Kidney (tissue), 13 donors: ENCODE measurements at regions not wholly inside any gene's neighbourhood (a gene's known extent, or its start where the extent isn't known, plus 50 kb on each side); places are given as distances from the start of the nearest gene placed in this dataset.
"Not testable (repeated sequence)": the region's sequence is repeated elsewhere in the genome, so short reads cannot be mapped to it uniquely, and the experiment has no call there.

Source experiments
- DNase-seq, 5 donors: peaks; one replicate each; pipeline ENCODE4 v3.0.0-alpha.2; 2013 to 2020
- FAIRE-seq: peaks from 2 replicates; lab custom pipeline; 2012; peaks lifted over from hg19 to GRCh38; lab: Jason Lieb, UNC
- H3K27ac ChIP-seq, 2 donors: one replicate each; pipeline ENCODE4 v1.7.0; 2013; ENCODE audit warnings: low read depth in 2 of 2, low read length in 2 of 2, inconsistent platforms in 1 of 2
- H3K27me3 ChIP-seq: one replicate; pipeline ENCODE4 v1.7.1; 2013; ENCODE audit warnings: low read length, inconsistent platforms; ENCODE audit not compliant: control insufficient read depth, insufficient read depth
- H3K36me3 ChIP-seq, 3 donors: one replicate each; pipeline versions ENCODE4 v1.7.0 to v1.7.1; 2013; ENCODE audit warnings: low read length in 3 of 3, control low read depth in 1 of 3, inconsistent platforms in 1 of 3; ENCODE audit not compliant: insufficient read depth in 3 of 3, control insufficient read depth in 2 of 3
- H3K4me1 ChIP-seq, 3 donors: one replicate each; pipeline versions ENCODE4 v1.7.0 to v1.7.1; 2013; ENCODE audit warnings: low read length in 3 of 3, inconsistent platforms in 1 of 3, low read depth in 1 of 3; ENCODE audit not compliant: control insufficient read depth in 2 of 3, insufficient read depth in 2 of 3
- H3K4me3 ChIP-seq, 3 donors: one replicate each; pipeline versions ENCODE4 v1.7.0 to v1.8.1; 2013; ENCODE audit warnings: low read length in 3 of 3, control low read depth in 1 of 3, inconsistent platforms in 1 of 3
- H3K9ac ChIP-seq, 3 donors: one replicate each; pipeline versions ENCODE4 v1.7.0 to v1.7.1; 2013; ENCODE audit warnings: low read length in 3 of 3, control low read depth in 1 of 3, inconsistent platforms in 1 of 3
- H3K9me3 ChIP-seq, 3 donors: one replicate each; pipeline versions ENCODE4 v1.7.0 to v1.7.1; 2013; ENCODE audit warnings: low read length in 3 of 3, control low read depth in 1 of 3, inconsistent platforms in 1 of 3; ENCODE audit not compliant: control insufficient read depth in 2 of 3, insufficient read depth in 1 of 3
- CTCF ChIP-seq: IDR thresholded peaks from 3 replicates; pipeline ENCODE4 v1.5.1; 2012; ENCODE audit warnings: mild to moderate bottlenecking, moderate library complexity, borderline replicate concordance; ENCODE audit not compliant: insufficient read depth; ENCODE audit errors: extremely low read depth
- intact Hi-C: fragments of 100-400 bp; cut with DNase I; formaldehyde crosslinking; loops from one replicate; pipeline ENCODE4 v1.11.1; 2022
- donor health status: control.
- donor health status: control.
- donor health status: control.
- donor health status: control.
- donor health status: control.
- donor health status: DM: yes; HTN: yes; CAD: no.
- donor health status: Normal renal cell carcinoma (clear cell type).

DNA sequence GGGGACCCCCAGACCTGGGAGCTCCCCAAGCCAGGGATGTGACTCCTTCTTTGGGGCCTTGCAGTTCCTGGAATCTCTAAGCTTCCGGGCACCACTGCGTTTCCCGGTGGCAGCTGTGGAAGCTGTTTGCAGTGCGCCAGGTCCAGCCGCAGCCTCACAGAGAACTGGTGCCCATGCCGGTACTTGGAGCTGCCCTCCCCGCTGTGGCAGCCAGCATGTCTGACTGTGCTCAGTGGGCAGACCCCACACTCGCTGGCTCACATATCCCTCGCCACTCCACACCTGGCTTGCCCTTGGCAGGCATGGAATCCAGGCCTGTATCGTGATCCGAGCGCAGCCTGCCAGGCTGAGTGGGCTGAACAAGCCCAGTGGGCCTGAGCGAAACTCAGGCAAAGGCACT is 753.2 kb upstream of the PCDH20 start:
- Histone ChIP-seq H3K36me3 (no peaks in the 10 kb centered on the region), H3K27me3 (no peaks in the 10 kb centered on the region), H3K27ac (no peak overlapping the region), H3K9me3 (no peaks in the 10 kb centered on the region), H3K4me1 (no peaks in the 10 kb centered on the region), H3K4me3 (no peak overlapping the region), H3K9ac (no peak overlapping the region)
- DNase-seq: peak in 1 of 5 donors; percentile 38
- FAIRE-seq: no peak
- TF ChIP-seq CTCF: no peak
- intact Hi-C loops: no loop called here

- Histone ChIP-seq H3K27ac (no peak overlapping the region), H3K27me3 (no peaks in the 10 kb centered on the region), H3K4me1 (no peaks in the 10 kb centered on the region), H3K9ac (no peak overlapping the region), H3K36me3 (no peaks in the 10 kb centered on the region), H3K9me3 (no peaks in the 10 kb centered on the region), H3K4me3 (no peak overlapping the region)
- DNase-seq: peak in 1 of 5 donors; percentile 62
- no peak for FAIRE-seq
- no peak for TF ChIP-seq CTCF
- intact Hi-C loops: no loop called here
Measured at GRCh38 chr13:62167650-62168172, 752.1 kb upstream of the PCDH20 start.

DNA sequence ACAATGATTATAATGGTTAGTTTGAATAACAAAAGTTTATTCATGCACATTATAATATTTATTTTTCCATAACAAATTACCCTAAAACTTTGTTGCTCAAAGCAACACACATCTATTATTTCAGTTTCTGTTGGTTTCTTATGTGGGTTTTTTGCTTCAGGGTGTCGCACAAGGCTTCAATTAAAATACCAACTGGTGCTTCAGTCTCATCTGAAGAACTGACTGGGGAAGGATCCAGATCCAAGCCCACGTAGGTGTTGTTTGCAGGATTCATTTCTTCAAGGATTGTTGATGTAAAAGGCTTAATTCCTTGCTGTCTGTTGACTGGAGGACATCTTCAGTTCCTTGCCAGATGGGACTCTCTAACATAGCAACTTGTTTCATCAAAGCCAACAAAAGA is 747.2 kb upstream of the PCDH20 start:
- FAIRE-seq: no peak
- no peaks in the 10 kb centered on the region for H3K27me3 ChIP-seq
- no peaks in the 10 kb centered on the region for H3K36me3 ChIP-seq
- H3K9me3 ChIP-seq: no peaks in the 10 kb centered on the region
- H3K9ac ChIP-seq: no peak overlapping the region
- no peaks in the 10 kb centered on the region for H3K4me1 ChIP-seq
- no peak for DNase-seq
- no peak overlapping the region for H3K4me3 ChIP-seq
- H3K27ac ChIP-seq: no peak overlapping the region
- no peak for TF ChIP-seq CTCF
- intact Hi-C loops: no loop called here

GRCh38 chr13:62158520-62158919 is 742.9 kb upstream of the PCDH20 start:
- Histone ChIP-seq H3K27me3 (no peaks in the 10 kb centered on the region), H3K9ac (no peak overlapping the region), H3K9me3 (no peaks in the 10 kb centered on the region), H3K4me3 (no peak overlapping the region), H3K27ac (no peak overlapping the region), H3K4me1 (no peaks in the 10 kb centered on the region), H3K36me3 (no peaks in the 10 kb centered on the region)
- TF ChIP-seq CTCF: no peak
- no peak for FAIRE-seq
- intact Hi-C loops: no loop called here
- no peak for DNase-seq

- H3K27me3 ChIP-seq, DNase-seq, H3K4me3 ChIP-seq, H3K4me1 ChIP-seq, intact Hi-C loops, H3K9me3 ChIP-seq, H3K9ac ChIP-seq, FAIRE-seq, H3K27ac ChIP-seq, H3K36me3 ChIP-seq: not testable (repeated sequence)
Measured at GRCh38 chr13:62151724-62152123, 736.1 kb upstream of the PCDH20 start.
